DOHH2 (cell line): ENCODE measurements at regions not wholly inside any gene's neighbourhood (a gene's known extent, or its start where the extent isn't known, plus 50 kb on each side); places are given as distances from the start of the nearest gene placed in this dataset.

Source experiments
- H3F3A ChIP-seq: fragments of 200-600 bp; sonication (generic), shearing (Covaris generic); 2 replicates; pipeline ENCODE4 v1.6.0; 2016; ENCODE audit warnings: antibody characterized with exemption, mild to moderate bottlenecking; ENCODE audit not compliant: control insufficient read depth, insufficient read depth
- H3K27ac ChIP-seq: fragments of 200-600 bp; sonication (generic); 2 replicates; pipeline ENCODE4 v1.5.1; 2014; ENCODE audit warnings: low read depth, mild to moderate bottlenecking, low read length, moderate library complexity
- H3K27me3 ChIP-seq: fragments of 200-600 bp; sonication (generic); 2 replicates; pipeline ENCODE4 v1.6.1; 2014; ENCODE audit warnings: mild to moderate bottlenecking, low read length, mixed read lengths; ENCODE audit not compliant: control insufficient read depth
- H3K36me3 ChIP-seq: fragments of 200-600 bp; sonication (generic); 2 replicates; pipeline ENCODE4 v1.6.1; 2014; ENCODE audit warnings: mild to moderate bottlenecking, low read length, moderate library complexity, mixed read lengths; ENCODE audit not compliant: control insufficient read depth
- H3K4me1 ChIP-seq: fragments of 200-600 bp; sonication (generic); 2 replicates; pipeline ENCODE4 v1.6.1; 2014; ENCODE audit warnings: mild to moderate bottlenecking, low read length, mixed read lengths; ENCODE audit not compliant: control insufficient read depth
- H3K4me2 ChIP-seq: fragments of 200-600 bp; sonication (generic); 2 replicates; pipeline ENCODE4 v1.6.0; 2014; ENCODE audit warnings: mild to moderate bottlenecking, low read length, moderate library complexity
- H3K4me3 ChIP-seq: fragments of 200-600 bp; sonication (generic); 2 replicates; pipeline ENCODE4 v1.5.1; 2014; ENCODE audit warnings: mild to moderate bottlenecking, low read length, mixed read lengths
- H3K79me2 ChIP-seq: fragments of 200-600 bp; sonication (generic); 2 replicates; pipeline ENCODE4 v1.6.1; 2014; ENCODE audit warnings: mild to moderate bottlenecking, low read length, mixed read lengths; ENCODE audit not compliant: control insufficient read depth
- H3K9me2 ChIP-seq: fragments of 200-600 bp; sonication (generic); replicated peaks from 2 replicates; pipeline ENCODE4 v1.6.1; 2014; ENCODE audit warnings: mild to moderate bottlenecking, low read length, mixed read lengths; ENCODE audit not compliant: control insufficient read depth
- H3K9me3 ChIP-seq: fragments of 200-600 bp; sonication (generic); 2 replicates; pipeline ENCODE4 v1.6.1; 2014; ENCODE audit warnings: antibody characterized with exemption, low read length, mixed read lengths; ENCODE audit not compliant: control insufficient read depth, insufficient read depth
- H4K20me1 ChIP-seq: fragments of 200-600 bp; sonication (generic); 2 replicates; pipeline ENCODE4 v1.6.0; 2014; ENCODE audit warnings: low read depth, mild to moderate bottlenecking, antibody characterized with exemption, low read length, moderate library complexity; ENCODE audit not compliant: control insufficient read depth, insufficient read depth
- CTCF ChIP-seq: fragments of 200-600 bp; sonication (generic); IDR thresholded peaks from one replicate; pipeline ENCODE4 v1.5.1; 2014; ENCODE audit warnings: antibody characterized with exemption, mild to moderate bottlenecking, low read depth, low read length; ENCODE audit not compliant: poor library complexity, severe bottlenecking
- EZH2phosphoT487 ChIP-seq: fragments of 200-600 bp; sonication (generic); IDR thresholded peaks from 2 replicates; pipeline ENCODE4 v1.6.1; 2017; ENCODE audit warnings: borderline replicate concordance, mild to moderate bottlenecking, antibody characterized with exemption, low read length, moderate library complexity, mixed read lengths

- H3K27me3 ChIP-seq = peaks cover 9% of the 10 kb centered on the region; the same call in 1 of the 2 replicates
- H3F3A ChIP-seq = no peaks in the 10 kb centered on the region
- H3K4me3 ChIP-seq = no peak overlapping the region
- H3K27ac ChIP-seq = no peak overlapping the region
- H4K20me1 ChIP-seq = no peaks in the 10 kb centered on the region
- TF ChIP-seq CTCF = no peak
- TF ChIP-seq EZH2phosphoT487 = no peak
- H3K36me3 ChIP-seq = no peaks in the 10 kb centered on the region
- no peaks in the 10 kb centered on the region for H3K4me1 ChIP-seq
- H3K9me2 ChIP-seq = no peaks in the 10 kb centered on the region
- H3K9me3 ChIP-seq = no peaks in the 10 kb centered on the region
- H3K79me2 ChIP-seq = no peaks in the 10 kb centered on the region
- H3K4me2 ChIP-seq = no peak overlapping the region
Measured at GRCh38 chr2:203797276-203797675, 70.3 kb upstream of the CTLA4 start.

GRCh38 chr2:203797712-203798111 is 69.9 kb upstream of the CTLA4 start:
- H3K9me3 ChIP-seq = no peaks in the 10 kb centered on the region

GRCh38 chr2:203798296-203799087 is 69.1 kb upstream of the CTLA4 start:
- H3K27me3 ChIP-seq = peaks cover 11% of the 10 kb centered on the region; the same call in 1 of the 2 replicates
- H3K4me3 ChIP-seq = no peak overlapping the region
- H4K20me1 ChIP-seq = no peaks in the 10 kb centered on the region
- no peak overlapping the region for H3K27ac ChIP-seq
- H3K9me2 ChIP-seq = no peaks in the 10 kb centered on the region
- H3F3A ChIP-seq = no peaks in the 10 kb centered on the region
- no peaks in the 10 kb centered on the region for H3K36me3 ChIP-seq
- H3K79me2 ChIP-seq = no peaks in the 10 kb centered on the region
- no peaks in the 10 kb centered on the region for H3K9me3 ChIP-seq
- no peaks in the 10 kb centered on the region for H3K4me1 ChIP-seq
- no peak overlapping the region for H3K4me2 ChIP-seq
- TF ChIP-seq EZH2phosphoT487 (no peak), CTCF (no peak)

More at GRCh38 chr2:203797712-203798111, 69.9 kb upstream of the CTLA4 start:
- no peaks in the 10 kb centered on the region for H3K79me2 ChIP-seq
- no peaks in the 10 kb centered on the region for H3K36me3 ChIP-seq
- no peak overlapping the region for H3K27ac ChIP-seq
- H4K20me1 ChIP-seq = no peaks in the 10 kb centered on the region
- H3F3A ChIP-seq = no peaks in the 10 kb centered on the region
- peaks cover 11% of the 10 kb centered on the region; the same call in 1 of the 2 replicates for H3K27me3 ChIP-seq
- H3K9me2 ChIP-seq = no peaks in the 10 kb centered on the region
- H3K4me2 ChIP-seq = no peak overlapping the region
- H3K4me1 ChIP-seq = no peaks in the 10 kb centered on the region
- no peak overlapping the region for H3K4me3 ChIP-seq
- TF ChIP-seq EZH2phosphoT487 = no peak
- no peak for TF ChIP-seq CTCF
